Neuronal stem cell (in vitro differentiated cells): ENCODE measurements at regions not wholly inside any gene's neighbourhood (a gene's known extent, or its start where the extent isn't known, plus 50 kb on each side); places are given as distances from the start of the nearest gene placed in this dataset.

ENCODE experiments used
- DNase-seq: peaks from one replicate; pipeline ENCODE4 v3.0.0-alpha.2; 2013; ENCODE audit warnings: low spot score
- H2AFZ ChIP-seq: one replicate; pipeline ENCODE4 v1.6.1; 2013; ENCODE audit warnings: mild to moderate bottlenecking, low read length, inconsistent platforms
- H2AK5ac ChIP-seq: 2 replicates; pipeline ENCODE4 v1.6.1; 2013; ENCODE audit warnings: low read depth, mild to moderate bottlenecking, inconsistent platforms, low read length, moderate library complexity, mixed read lengths
- H2BK120ac ChIP-seq: 2 replicates; pipeline ENCODE4 v1.6.1; 2013; ENCODE audit warnings: low read depth, mild to moderate bottlenecking, inconsistent platforms, low read length, moderate library complexity, mixed read lengths
- H2BK12ac ChIP-seq: one replicate; pipeline ENCODE4 v1.6.1; 2013; ENCODE audit warnings: low read length, inconsistent platforms
- H2BK15ac ChIP-seq: 2 replicates; pipeline ENCODE4 v1.6.1; 2013; ENCODE audit warnings: mild to moderate bottlenecking, low read length, inconsistent platforms, mixed read lengths
- H2BK5ac ChIP-seq: one replicate; pipeline ENCODE4 v1.6.1; 2013; ENCODE audit warnings: inconsistent platforms, mild to moderate bottlenecking, low read length, moderate library complexity
- H3K14ac ChIP-seq: one replicate; pipeline ENCODE4 v1.6.1; 2013; ENCODE audit warnings: low read length, inconsistent platforms
- H3K18ac ChIP-seq: 2 replicates; pipeline ENCODE4 v1.6.1; 2013; ENCODE audit warnings: low read length, inconsistent platforms
- H3K23ac ChIP-seq: 2 replicates; pipeline ENCODE4 v1.6.1; 2013; ENCODE audit warnings: low read depth, mild to moderate bottlenecking, mixed read lengths, low read length, inconsistent platforms; ENCODE audit not compliant: poor library complexity
- H3K27ac ChIP-seq: replicated peaks from 3 replicates; pipeline ENCODE4 v1.5.1; 2013; ENCODE audit warnings: low read length, inconsistent platforms
- H3K27me3 ChIP-seq, 3 experiments: 2 replicates each; pipeline ENCODE4 v1.6.1; 2013; ENCODE audit warnings: low read length in 3 of 3, mild to moderate bottlenecking in 2 of 3, inconsistent platforms in 1 of 3, low read depth in 1 of 3, mixed read lengths in 1 of 3, moderate library complexity in 1 of 3; ENCODE audit not compliant: control insufficient read depth in 3 of 3, insufficient read depth in 3 of 3
- H3K36me3 ChIP-seq, 2 donors: replicated peaks in 1 of 2; 2 replicates each; pipeline ENCODE4 v1.6.1; 2013; ENCODE audit warnings: low read length in 2 of 2; ENCODE audit not compliant: control insufficient read depth in 2 of 2, insufficient read depth in 2 of 2
- H3K4ac ChIP-seq: 2 replicates; pipeline ENCODE4 v1.6.1; 2013; ENCODE audit warnings: inconsistent platforms, mild to moderate bottlenecking, low read length, moderate library complexity
- H3K4me1 ChIP-seq, 2 donors: 1 replicate in 1 of 2; 2 replicates in 1 of 2; pipeline ENCODE4 v1.6.1; 2013; ENCODE audit warnings: low read length in 2 of 2, low read depth in 1 of 2; ENCODE audit not compliant: control insufficient read depth in 2 of 2, insufficient read depth in 1 of 2
- H3K4me2 ChIP-seq: one replicate; pipeline ENCODE4 v1.6.1; 2013; ENCODE audit warnings: mild to moderate bottlenecking, low read length, inconsistent platforms; ENCODE audit not compliant: insufficient read depth, poor library complexity, severe bottlenecking
- H3K4me3 ChIP-seq, 2 donors: 2 replicates each; pipeline ENCODE4 v1.5.1; 2013; ENCODE audit warnings: low read length in 2 of 2, mild to moderate bottlenecking in 2 of 2, inconsistent platforms in 1 of 2, moderate library complexity in 1 of 2
- H3K79me1 ChIP-seq: one replicate; pipeline ENCODE4 v1.6.1; 2013; ENCODE audit warnings: low read depth, mild to moderate bottlenecking, inconsistent platforms, low read length, moderate library complexity
- H3K9ac ChIP-seq: one replicate; pipeline ENCODE4 v1.6.1; 2013; ENCODE audit warnings: mild to moderate bottlenecking, low read depth, low read length, inconsistent platforms; ENCODE audit not compliant: poor library complexity
- H3K9me3 ChIP-seq, 2 donors: replicated peaks in 1 of 2; 2 replicates each; pipeline versions ENCODE3 to v1.6.1; 2013; ENCODE audit warnings: low read length in 2 of 2, mild to moderate bottlenecking in 2 of 2, inconsistent platforms in 1 of 2, low read depth in 1 of 2, mixed read lengths in 1 of 2, moderate library complexity in 1 of 2; ENCODE audit not compliant: control insufficient read depth in 2 of 2, insufficient read depth in 1 of 2
- H4K8ac ChIP-seq: one replicate; pipeline ENCODE4 v1.6.1; 2013; ENCODE audit warnings: low read depth, mild to moderate bottlenecking, inconsistent platforms, low read length, moderate library complexity
- H4K91ac ChIP-seq: one replicate; pipeline ENCODE4 v1.6.1; 2013; ENCODE audit warnings: low read length, low read depth, mild to moderate bottlenecking, inconsistent platforms; ENCODE audit not compliant: poor library complexity
- WGBS, 2 donors: extraction: QIAGEN DNeasy Blood & Tissue Kit; methylation state at CpG; one replicate each; pipeline ENCODE4 v1.1.7; 2013; ENCODE audit warnings: missing lambda C conversion rate in 2 of 2, mixed read lengths in 1 of 2; ENCODE audit not compliant: insufficient read length in 2 of 2, insufficient replicate concordance in 1 of 2; ENCODE audit errors: extremely low coverage in 2 of 2; 5-methylcytosine and 5-hydroxymethylcytosine counted together

- no peak overlapping the region for H4K91ac ChIP-seq
- no peak overlapping the region for H2BK120ac ChIP-seq
- H3K27me3 ChIP-seq: no peaks in the 10 kb centered on the region
- no peaks in the 10 kb centered on the region for H3K36me3 ChIP-seq
- WGBS, 2 donors: no CpG with 5 or more reads among the region's 2 CpGs
- H3K9me3 ChIP-seq: no peaks in the 10 kb centered on the region
- no peak overlapping the region for H2AFZ ChIP-seq
- no peak overlapping the region for H3K14ac ChIP-seq
- DNase-seq: no peak
- H3K23ac ChIP-seq: no peak overlapping the region
- no peak overlapping the region for H4K8ac ChIP-seq
- H3K18ac ChIP-seq: no peak overlapping the region
- H2BK5ac ChIP-seq: no peak overlapping the region
- no peak overlapping the region for H3K27ac ChIP-seq
- no peak overlapping the region for H3K4me3 ChIP-seq
- no peak overlapping the region for H3K4ac ChIP-seq
- H3K9ac ChIP-seq: no peak overlapping the region
- no peak overlapping the region for H2BK12ac ChIP-seq
- no peak overlapping the region for H2AK5ac ChIP-seq
- no peaks in the 10 kb centered on the region for H3K4me1 ChIP-seq
- H3K4me2 ChIP-seq: no peak overlapping the region
- H3K79me1 ChIP-seq: no peaks in the 10 kb centered on the region
- H2BK15ac ChIP-seq: no peak overlapping the region
These were observed 417.3 kb upstream of the PROX1 start for GRCh38 chr1:213570487-213570886.

- Histone ChIP-seq H3K9me3 (no peaks in the 10 kb centered on the region), H3K36me3 (no peaks in the 10 kb centered on the region), H2BK120ac (no peak overlapping the region), H2BK5ac (no peak overlapping the region), H4K8ac (no peak overlapping the region), H3K79me1 (no peaks in the 10 kb centered on the region), H3K4me2 (no peak overlapping the region), H2BK12ac (no peak overlapping the region), H3K4ac (no peak overlapping the region), H3K27ac (no peak overlapping the region), H2BK15ac (no peak overlapping the region), H3K4me1 (no peaks in the 10 kb centered on the region), H4K91ac (no peak overlapping the region), H3K9ac (no peak overlapping the region), H3K18ac (no peak overlapping the region), H2AFZ (no peak overlapping the region), H3K4me3 (no peak overlapping the region), H3K27me3 (no peaks in the 10 kb centered on the region), H2AK5ac (no peak overlapping the region), H3K23ac (no peak overlapping the region), H3K14ac (no peak overlapping the region)
- DNase-seq: no peak
- no CpG with 5 or more reads among the region's 3 CpGs for WGBS, 2 donors
These were observed 416.4 kb upstream of the PROX1 start for GRCh38 chr1:213571419-213571818.

- no peak overlapping the region for H4K8ac ChIP-seq
- no peak overlapping the region for H3K14ac ChIP-seq
- H3K27ac ChIP-seq: no peak overlapping the region
- no CpG with 5 or more reads among the region's 8 CpGs for WGBS, 2 donors
- no peak overlapping the region for H2BK15ac ChIP-seq
- H2BK5ac ChIP-seq: no peak overlapping the region
- H3K36me3 ChIP-seq: no peaks in the 10 kb centered on the region
- no peak overlapping the region for H2BK120ac ChIP-seq
- no peak overlapping the region for H2BK12ac ChIP-seq
- no peak for DNase-seq
- no peak overlapping the region for H3K9ac ChIP-seq
- H3K4me3 ChIP-seq: no peak overlapping the region
- no peaks in the 10 kb centered on the region for H3K4me1 ChIP-seq
- H3K9me3 ChIP-seq: no peaks in the 10 kb centered on the region
- H2AK5ac ChIP-seq: no peak overlapping the region
- peak overlapping the region; percentile 35 for H3K18ac ChIP-seq
- no peak overlapping the region for H3K4ac ChIP-seq
- H3K4me2 ChIP-seq: no peak overlapping the region
- H2AFZ ChIP-seq: no peak overlapping the region
- H3K23ac ChIP-seq: no peak overlapping the region
- no peaks in the 10 kb centered on the region for H3K27me3 ChIP-seq
- no peak overlapping the region for H4K91ac ChIP-seq
- no peaks in the 10 kb centered on the region for H3K79me1 ChIP-seq
These were observed 415.9 kb upstream of the PROX1 start for GRCh38 chr1:213571843-213572242.

GRCh38 chr1:213572912-213573647 is 414.7 kb upstream of the PROX1 start:
- no peak overlapping the region for H3K9ac ChIP-seq
- H3K4me2 ChIP-seq: no peak overlapping the region
- H3K36me3 ChIP-seq: no peaks in the 10 kb centered on the region
- no peak overlapping the region for H2BK12ac ChIP-seq
- no peak overlapping the region for H3K23ac ChIP-seq
- H3K79me1 ChIP-seq: no peaks in the 10 kb centered on the region
- H4K91ac ChIP-seq: no peak overlapping the region
- no peak overlapping the region for H3K4me3 ChIP-seq
- H3K4ac ChIP-seq: no peak overlapping the region
- H3K14ac ChIP-seq: no peak overlapping the region
- H2AFZ ChIP-seq: no peak overlapping the region
- no peaks in the 10 kb centered on the region for H3K9me3 ChIP-seq
- no peaks in the 10 kb centered on the region for H3K27me3 ChIP-seq
- H2BK120ac ChIP-seq: no peak overlapping the region
- no CpG with 5 or more reads among the region's 3 CpGs for WGBS, 2 donors
- H4K8ac ChIP-seq: no peak overlapping the region
- no peak overlapping the region for H2BK5ac ChIP-seq
- H2AK5ac ChIP-seq: no peak overlapping the region
- no peak overlapping the region for H3K27ac ChIP-seq
- no peak overlapping the region for H2BK15ac ChIP-seq
- H3K4me1 ChIP-seq: no peaks in the 10 kb centered on the region
- no peak overlapping the region for H3K18ac ChIP-seq
- DNase-seq: no peak
